GM10266 (cell line): ENCODE measurements at regions not wholly inside any gene's neighbourhood (a gene's known extent, or its start where the extent isn't known, plus 50 kb on each side); places are given as distances from the start of the nearest gene placed in this dataset.

Experiments
- DNase-seq: peaks from one replicate; pipeline ENCODE4 v3.0.0; 2012; ENCODE audit errors: extremely low spot score
- CTCF ChIP-seq: IDR thresholded peaks from 2 replicates; pipeline ENCODE4 v1.5.1; 2012; ENCODE audit warnings: mild to moderate bottlenecking, low read depth; ENCODE audit not compliant: control insufficient read depth, insufficient read depth; ENCODE audit errors: missing control alignments

DNA sequence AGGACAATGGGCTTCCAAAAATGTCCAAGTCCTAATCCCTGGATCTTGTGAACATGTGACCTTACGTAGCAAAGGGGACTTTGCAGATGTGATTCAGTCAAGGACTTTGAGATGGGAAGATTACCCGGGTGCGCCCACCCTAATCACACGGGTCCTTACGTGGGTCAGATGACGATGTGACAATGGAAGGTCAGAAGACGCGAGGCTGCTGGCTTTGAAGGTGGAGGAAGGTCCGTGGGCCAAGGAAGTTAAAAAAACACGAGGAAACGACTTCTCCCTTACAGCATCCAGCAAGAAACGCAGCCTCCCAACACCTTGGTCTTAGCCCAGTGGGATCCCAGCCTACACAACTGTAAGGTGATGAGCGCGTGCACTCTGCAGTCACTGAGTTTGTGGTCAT is 860.1 kb downstream of the TBC1D22A start:
- no peak for TF ChIP-seq CTCF
- DNase-seq = no peak

GRCh38 chr22:47621253-47621652 is 858.8 kb downstream of the TBC1D22A start:
- DNase-seq = no peak
- TF ChIP-seq CTCF = no peak

DNA sequence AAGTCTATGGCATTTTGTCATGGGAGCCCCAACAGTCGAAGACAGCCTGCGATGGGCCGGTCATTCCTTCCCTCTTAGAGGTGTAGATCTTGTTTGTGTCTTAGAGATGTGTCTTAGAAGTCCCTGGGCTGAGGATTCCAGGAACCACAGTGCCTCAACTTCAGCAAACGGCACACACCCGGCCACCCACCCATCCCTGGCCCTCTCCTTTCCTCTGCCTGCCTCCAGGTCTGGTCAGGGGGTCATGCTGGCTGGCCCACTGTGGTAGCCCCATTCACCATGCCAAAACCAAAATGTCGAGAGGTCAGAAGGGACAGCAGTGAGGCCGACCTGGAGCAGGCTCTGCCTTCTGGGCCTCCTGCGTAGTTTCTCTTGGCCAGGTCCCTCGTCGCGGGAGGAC is 857.9 kb downstream of the TBC1D22A start:
- TF ChIP-seq CTCF = no peak
- no peak for DNase-seq

DNA sequence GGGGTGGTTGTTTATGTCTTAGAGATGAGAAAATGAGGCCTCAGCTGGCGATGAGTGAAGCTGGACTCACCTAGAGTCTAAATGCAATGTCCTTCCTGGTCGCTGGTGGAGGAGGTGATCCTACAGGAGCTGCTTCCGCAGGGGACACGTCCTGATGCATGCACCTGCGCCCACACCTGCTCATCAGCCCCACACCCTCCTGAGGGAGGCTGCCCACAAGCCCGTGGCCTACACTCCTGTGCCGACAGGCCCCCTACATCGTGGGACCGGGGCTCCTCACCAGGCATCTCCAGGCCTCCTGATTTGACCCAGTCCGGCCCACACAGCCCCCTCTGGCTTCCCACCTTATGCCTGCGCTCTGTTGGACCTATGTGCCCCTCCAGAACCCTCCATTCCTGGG is 857.2 kb downstream of the TBC1D22A start:
- no peak for TF ChIP-seq CTCF
- DNase-seq = no peak

GRCh38 chr22:47618180-47619010 is 855.9 kb downstream of the TBC1D22A start:
- no peak for DNase-seq

DNA sequence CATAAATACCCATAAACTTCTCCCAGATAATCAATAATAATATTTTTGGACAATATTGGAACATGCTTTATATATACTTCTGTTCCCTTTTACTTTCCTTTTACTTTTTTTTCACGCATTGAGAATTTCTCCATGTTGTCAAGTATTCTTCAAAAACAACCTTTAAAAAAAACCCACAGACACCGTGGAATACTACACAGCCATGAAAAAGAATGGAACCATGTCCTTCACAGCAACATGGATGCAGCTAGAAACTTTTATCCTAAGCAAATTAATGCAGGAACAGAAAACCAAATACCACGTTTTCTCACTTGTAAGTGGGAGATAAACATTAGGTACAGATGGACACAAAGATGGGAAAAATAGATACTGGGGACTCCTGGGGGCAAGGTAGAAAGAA is 854.7 kb downstream of the TBC1D22A start:
- TF ChIP-seq CTCF = no peak
- no peak for DNase-seq

More at GRCh38 chr22:47618180-47619010, 855.9 kb downstream of the TBC1D22A start:
- TF ChIP-seq CTCF = no peak

DNA sequence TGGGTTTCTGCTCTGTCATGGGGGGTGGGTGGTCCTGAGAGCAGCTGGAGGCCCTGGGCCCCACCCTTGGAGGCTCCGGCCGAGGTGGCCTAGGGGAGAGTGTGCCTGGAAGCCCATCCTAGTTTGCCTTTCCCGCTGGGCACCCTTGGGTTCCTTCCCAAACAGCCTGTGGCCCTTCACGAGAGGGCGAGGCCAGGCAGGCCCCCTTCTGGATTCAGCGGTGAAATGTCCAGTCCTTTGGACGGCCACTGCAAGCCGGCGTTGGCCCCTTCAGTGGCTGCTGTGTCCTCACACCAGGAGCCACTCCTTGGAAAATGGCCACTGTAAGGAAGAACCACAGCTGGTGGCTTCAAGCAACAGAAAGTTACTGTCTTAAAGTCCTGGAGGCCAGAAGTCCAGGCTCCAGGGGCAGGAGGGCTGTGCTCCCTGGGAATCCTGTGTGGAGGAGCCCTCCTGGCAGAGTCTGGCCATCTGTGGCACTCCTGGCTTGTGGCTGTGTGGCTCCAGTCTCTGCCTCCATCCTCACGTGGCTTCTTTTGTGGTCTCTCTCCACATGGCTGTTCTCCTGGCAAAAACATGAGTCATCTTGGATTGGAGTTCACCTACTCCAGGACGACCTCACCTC is 854.1 kb downstream of the TBC1D22A start:
- no peak for DNase-seq
- TF ChIP-seq CTCF = no peak
